ENCODE measurements at regions not wholly inside any gene's neighbourhood (a gene's known extent, or its start where the extent isn't known, plus 50 kb on each side); places are given as distances from the start of the nearest gene placed in this dataset.

- no peak for DNase-seq (ENCODE audit: low spot score)
Measured at GRCh38 chr20:40540166-40540565, 148.9 kb downstream of the MAFB start.

DNA sequence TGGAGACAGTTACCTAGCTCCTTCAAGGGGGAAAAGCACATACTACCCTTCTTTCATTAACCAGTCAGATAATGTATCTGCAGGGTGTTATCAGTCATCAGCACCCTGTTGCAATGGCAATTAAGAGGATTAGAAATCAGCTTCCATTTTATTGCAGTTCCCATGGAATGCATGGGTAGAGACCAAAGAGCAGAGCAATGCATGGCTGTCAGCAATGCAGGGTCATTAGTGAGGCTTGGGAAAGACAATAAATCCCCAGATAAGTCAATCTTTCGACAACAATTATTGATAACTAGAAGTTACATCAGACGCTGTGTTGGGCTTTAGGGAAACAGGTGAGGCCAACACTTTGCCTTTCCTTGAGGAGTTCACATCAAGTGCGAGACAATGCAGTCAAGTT lies 150.9 kb downstream of the MAFB start:
- no peak for DNase-seq (ENCODE audit: low spot score)

GRCh38 chr20:40536808-40537207 lies 152.2 kb downstream of the MAFB start:
- DNase-seq (ENCODE audit: low spot score), result no peak

DNA sequence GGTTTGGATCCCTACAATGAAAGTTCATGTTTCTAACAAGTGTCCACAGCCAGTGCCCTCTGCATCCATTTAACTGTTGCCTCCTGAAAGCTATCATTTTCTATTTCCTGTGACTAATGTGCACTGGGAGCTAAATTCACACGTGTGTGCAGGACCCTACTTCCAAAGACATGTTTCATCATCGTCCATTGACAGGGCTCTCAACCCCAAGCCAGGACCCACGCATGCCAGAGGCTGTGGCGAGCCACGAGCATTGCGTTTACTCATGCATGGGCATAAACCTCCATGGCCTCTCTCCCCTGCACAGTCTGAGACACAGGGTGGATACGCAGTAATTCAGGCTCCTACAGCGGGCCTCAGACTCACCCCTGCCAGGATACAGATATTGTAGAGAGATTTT lies 153.2 kb downstream of the MAFB start:
- DNase-seq (ENCODE audit: low spot score), result no peak

DNA sequence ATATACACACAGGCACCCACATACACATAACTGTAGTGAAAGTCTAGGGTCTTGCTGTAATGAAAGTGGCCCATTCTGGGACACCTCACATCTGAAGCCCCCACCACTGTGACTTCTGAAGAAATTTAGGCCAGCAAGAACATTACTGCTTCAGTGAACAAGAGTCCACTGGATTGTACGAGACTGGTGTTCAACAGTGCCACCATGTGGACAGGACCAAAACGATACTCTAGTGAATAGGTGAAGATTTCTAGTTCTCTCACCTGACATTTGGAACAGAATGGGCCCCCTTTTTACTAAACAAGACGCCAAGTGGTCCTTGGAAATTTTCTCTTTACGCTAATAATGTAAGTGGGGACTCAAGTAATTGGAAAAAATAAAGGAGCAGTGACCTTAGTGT lies 156.9 kb downstream of the MAFB start:
- no peak for DNase-seq (ENCODE audit: low spot score)

GRCh38 chr20:40525351-40525750 lies 163.7 kb downstream of the MAFB start:
- DNase-seq (ENCODE audit: low spot score), result no peak

GRCh38 chr20:40524071-40524470 lies 165.0 kb downstream of the MAFB start:
- no peak for DNase-seq (ENCODE audit: low spot score)

DNA sequence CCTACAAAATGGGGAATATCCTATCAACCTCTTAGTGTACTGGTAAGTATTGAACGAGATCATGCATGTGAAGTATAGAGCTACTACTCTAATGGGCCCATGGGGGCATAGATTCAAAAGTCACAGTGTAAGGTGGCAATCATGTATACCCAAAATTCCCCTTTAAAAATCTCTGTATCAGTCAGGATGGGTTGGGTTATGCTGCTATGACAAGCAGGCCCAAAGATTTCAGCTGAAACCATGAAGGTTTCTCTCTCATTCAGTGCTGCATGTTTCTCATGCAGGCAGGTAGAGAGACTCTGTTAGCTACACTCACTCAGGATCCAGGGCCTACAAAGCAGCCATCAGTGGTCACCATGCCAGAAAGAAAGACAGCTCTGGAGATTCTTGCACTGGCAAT lies 166.6 kb downstream of the MAFB start:
- no peak for DNase-seq (ENCODE audit: low spot score)

DNA sequence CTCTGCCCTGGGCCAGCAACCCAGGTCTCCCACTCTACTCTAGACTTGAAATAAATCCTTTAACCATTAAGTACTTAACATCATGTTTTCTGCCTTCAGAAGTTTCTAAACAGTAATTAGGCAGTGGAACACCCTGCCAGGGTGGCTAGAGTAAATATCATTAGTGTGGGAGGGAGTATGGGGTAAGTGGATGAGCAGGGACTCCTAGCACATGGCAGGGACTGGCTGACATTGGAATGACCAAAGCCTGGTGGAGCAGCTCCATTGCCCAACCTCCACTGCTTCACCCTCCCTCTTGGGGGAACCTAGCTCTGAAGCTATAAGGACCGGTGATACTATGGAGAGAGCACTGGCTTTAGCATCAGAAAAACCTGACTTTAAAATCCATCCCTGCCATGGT lies 167.1 kb downstream of the MAFB start:
- no peak for DNase-seq (ENCODE audit: low spot score)

DNA sequence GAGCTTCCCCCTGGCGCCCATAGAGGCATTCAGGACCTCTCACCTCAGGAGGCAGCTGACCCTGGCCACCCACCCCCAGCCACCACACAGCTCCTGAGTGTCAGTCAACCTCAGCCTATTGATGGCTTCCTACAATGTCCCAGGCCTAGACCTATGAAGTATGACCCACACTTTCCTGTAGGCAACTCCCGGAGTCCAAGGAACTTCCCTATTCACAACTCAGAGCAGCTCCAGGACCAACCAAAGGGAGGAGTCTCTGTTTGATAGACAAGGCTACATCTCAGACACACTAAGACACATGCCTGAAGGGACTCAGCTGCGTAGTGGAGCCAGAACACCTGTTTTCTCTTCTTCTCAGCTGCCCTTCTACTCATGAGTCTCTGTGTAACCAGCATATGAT lies 169.1 kb downstream of the MAFB start:
- no peak for DNase-seq (ENCODE audit: low spot score)

DNA sequence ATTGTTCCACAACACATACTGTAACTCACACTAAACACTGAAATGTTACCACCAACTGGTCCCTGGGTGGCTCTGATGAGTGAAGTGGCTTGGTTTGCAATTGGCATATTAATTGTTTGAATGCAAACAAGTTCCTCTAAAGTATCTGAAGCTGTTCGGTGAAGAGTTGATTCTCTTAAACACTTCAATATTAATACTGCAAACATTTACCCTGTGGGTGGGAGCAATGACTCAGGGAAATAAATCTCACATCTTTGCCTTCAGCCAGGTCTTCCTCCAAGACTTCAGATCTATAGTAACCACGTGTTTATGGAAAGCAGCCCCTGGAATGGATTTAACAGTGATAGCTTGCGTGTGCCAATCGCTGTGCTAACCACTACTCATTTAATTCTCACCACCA lies 176.0 kb downstream of the MAFB start:
- DNase-seq (ENCODE audit: low spot score), result no peak

DNA sequence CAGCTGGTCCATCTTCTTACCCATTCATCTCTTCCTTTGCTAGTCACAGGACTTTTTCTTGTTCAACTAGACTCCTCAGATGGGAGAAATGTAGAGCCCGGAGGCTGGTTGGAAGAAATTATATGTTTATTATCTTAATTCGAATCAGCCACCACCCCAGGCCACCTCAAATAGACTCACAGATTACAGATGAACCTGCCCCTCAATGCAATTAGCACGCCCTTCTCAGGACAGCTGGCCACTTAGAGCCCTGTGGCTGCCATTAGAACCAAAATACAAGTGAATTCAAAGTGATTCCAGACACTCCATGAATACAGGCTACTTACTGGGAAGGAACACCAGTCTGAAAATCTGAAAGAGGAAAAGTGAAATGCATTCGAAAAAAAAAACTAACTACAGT lies 176.4 kb downstream of the MAFB start:
- DNase-seq (ENCODE audit: low spot score), result no peak

GRCh38 chr20:40511478-40511877 lies 177.6 kb downstream of the MAFB start:
- DNase-seq (ENCODE audit: low spot score), result no peak

GRCh38 chr20:40510622-40511021 lies 178.4 kb downstream of the MAFB start:
- no peak for DNase-seq (ENCODE audit: low spot score)

GRCh38 chr20:40508821-40509220 lies 180.2 kb downstream of the MAFB start:
- DNase-seq (ENCODE audit: low spot score), result no peak

- DNase-seq (ENCODE audit: low spot score), result peak; percentile 19
Measured at GRCh38 chr20:40506537-40506939, 182.5 kb downstream of the MAFB start.

DNA sequence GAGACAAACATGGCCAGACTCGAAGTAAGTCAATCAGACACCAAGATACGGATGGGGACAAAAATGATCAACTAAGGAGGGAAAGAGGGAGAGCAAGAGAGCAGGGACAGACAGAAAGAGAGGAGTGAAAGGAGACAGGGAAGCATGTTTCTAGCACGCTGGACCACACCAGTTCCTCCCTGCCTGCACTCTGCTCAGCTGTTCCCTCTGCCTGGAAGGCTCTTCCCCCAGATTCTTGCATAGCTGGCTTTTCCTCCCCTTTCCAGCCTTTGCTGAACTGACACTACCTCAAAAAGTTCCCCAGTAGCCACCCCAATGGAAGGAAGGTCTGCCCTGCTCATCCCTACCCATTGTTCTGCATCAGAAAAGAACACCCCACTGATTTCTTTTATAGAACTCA lies 185.9 kb downstream of the MAFB start:
- DNase-seq (ENCODE audit: low spot score), result no peak

DNA sequence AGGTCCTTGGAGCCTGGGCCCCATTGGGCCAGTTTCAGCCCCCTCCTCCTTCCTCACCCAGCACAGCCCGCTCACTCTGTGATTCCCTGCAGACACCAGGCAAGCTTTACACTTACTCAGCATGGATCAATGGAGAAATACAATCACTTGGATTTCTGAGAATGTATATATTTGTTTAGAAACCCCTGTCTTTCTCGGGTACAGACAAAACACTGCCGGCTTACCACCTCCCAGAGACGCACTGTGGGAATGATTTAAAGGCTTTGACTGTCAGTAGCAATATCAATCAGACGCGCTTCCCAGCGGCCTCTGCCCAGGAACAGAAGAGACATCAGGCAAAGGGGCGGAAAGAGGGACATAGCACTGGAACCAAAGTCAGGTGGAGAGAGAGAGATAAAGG lies 186.5 kb downstream of the MAFB start:
- no peak for DNase-seq (ENCODE audit: low spot score)

DNA sequence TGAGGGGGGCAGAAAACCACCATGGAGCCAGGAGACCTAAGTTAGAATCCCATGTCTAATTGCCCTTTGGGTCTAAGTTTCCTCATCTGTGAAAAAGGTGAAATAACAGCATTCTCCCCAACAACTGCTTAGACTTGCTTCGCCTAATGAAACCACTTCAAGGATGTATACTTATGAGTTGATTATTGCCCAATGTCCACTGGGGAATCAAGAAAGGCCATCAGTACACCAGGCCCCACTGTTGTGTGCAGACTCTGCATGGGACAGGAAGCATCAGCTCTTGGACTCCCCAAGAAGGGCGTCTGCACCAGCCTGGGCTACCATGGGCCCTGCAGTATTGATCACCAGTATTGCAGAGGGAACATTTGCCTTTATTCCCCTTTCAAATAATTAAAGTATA lies 189.6 kb downstream of the MAFB start:
- DNase-seq (ENCODE audit: low spot score), result no peak

- no peak for DNase-seq (ENCODE audit: low spot score)
Measured at GRCh38 chr20:40497899-40498691, 190.9 kb downstream of the MAFB start.

GRCh38 chr20:40495956-40496355 lies 193.1 kb downstream of the MAFB start:
- no peak for DNase-seq (ENCODE audit: low spot score)

- no peak for DNase-seq (ENCODE audit: low spot score)
Measured at GRCh38 chr20:40494248-40494647, 194.8 kb downstream of the MAFB start.

DNA sequence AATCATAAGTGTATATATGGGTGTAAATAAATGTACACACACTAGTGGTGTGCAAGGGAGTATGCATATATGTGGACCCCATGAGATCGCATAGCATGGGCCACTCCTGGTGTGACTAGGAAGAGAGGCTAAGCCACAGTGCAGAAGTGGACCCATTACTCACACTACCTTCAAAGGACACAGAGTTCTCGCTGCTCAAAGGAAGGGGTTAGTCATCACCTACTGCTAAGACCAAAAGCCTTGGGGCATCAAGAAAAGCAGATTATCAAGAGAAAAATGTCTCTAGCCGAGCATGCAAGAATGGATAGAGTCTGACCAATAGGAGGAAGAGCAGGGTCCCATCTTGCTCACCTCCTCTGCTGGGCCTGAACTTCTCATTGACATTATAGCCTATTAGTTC lies 195.5 kb downstream of the MAFB start:
- no peak for DNase-seq (ENCODE audit: low spot score)

DNA sequence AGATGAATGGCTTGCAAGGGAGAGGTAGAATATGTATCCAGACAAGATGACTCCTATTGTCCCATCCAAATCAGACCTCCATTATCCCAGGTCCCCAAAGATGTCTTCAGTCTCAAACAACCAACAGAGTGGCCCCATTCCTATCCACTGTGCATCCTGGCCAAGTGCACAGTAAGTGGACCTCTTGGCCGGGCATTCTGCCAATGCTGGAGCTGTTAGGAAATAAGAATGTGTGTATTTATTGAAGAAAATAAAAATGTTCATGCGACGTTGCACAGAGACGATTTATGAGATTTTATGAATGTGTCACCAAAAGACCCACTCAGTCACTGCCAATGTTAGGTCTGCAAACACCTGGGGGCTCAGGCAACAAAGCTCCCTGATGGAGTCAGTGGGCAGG lies 196.0 kb downstream of the MAFB start:
- no peak for DNase-seq (ENCODE audit: low spot score)

Measured in HuH-7 (cell line).